ENCODE measurements at regions not wholly inside any gene's neighbourhood (a gene's known extent, or its start where the extent isn't known, plus 50 kb on each side); places are given as distances from the start of the nearest gene placed in this dataset.
"Not testable (repeated sequence)": the region's sequence is repeated elsewhere in the genome, so short reads cannot be mapped to it uniquely, and the experiment has no call there.

GRCh38 chr4:93897559-93897958 is 69.0 kb downstream of the ATOH1 start:
- Mint-ChIP-seq H3K4me1 (ENCODE audit: low read depth, unreplicated experiment) (no peaks in the 10 kb centered on the region), H3K27ac (ENCODE audit: unreplicated experiment) (no peak overlapping the region), H3K4me3 (ENCODE audit: unreplicated experiment) (no peak overlapping the region), H3K9me3 (ENCODE audit: unreplicated experiment) (no peaks in the 10 kb centered on the region), H3K27me3 (ENCODE audit: unreplicated experiment) (no peaks in the 10 kb centered on the region), H3K36me3 (ENCODE audit: unreplicated experiment) (no peaks in the 10 kb centered on the region)
- TF ChIP-seq CTCF (IDR thresholded peaks at IDR 0.05; ENCODE audit: partially characterized antibody, unreplicated experiment) = no peak
- no peak for DNase-seq

- no peak for TF ChIP-seq CTCF (IDR thresholded peaks at IDR 0.05; ENCODE audit: partially characterized antibody, unreplicated experiment)
- H3K36me3 Mint-ChIP-seq (ENCODE audit: unreplicated experiment) = no peaks in the 10 kb centered on the region
- H3K27me3 Mint-ChIP-seq (ENCODE audit: unreplicated experiment) = peaks cover 2% of the 10 kb centered on the region
- no peak overlapping the region for H3K4me3 Mint-ChIP-seq (ENCODE audit: unreplicated experiment)
- no peaks in the 10 kb centered on the region for H3K9me3 Mint-ChIP-seq (ENCODE audit: unreplicated experiment)
- no peaks in the 10 kb centered on the region for H3K4me1 Mint-ChIP-seq (ENCODE audit: low read depth, unreplicated experiment)
- no peak overlapping the region for H3K27ac Mint-ChIP-seq (ENCODE audit: unreplicated experiment)
- no peak for DNase-seq
Measured at GRCh38 chr4:93908778-93909177, 80.2 kb downstream of the ATOH1 start.

- no peak overlapping the region for H3K27ac Mint-ChIP-seq (ENCODE audit: unreplicated experiment)
- peaks cover 2% of the 10 kb centered on the region for H3K9me3 Mint-ChIP-seq (ENCODE audit: unreplicated experiment)
- H3K4me1 Mint-ChIP-seq (ENCODE audit: low read depth, unreplicated experiment) = no peaks in the 10 kb centered on the region
- TF ChIP-seq CTCF (IDR thresholded peaks at IDR 0.05; ENCODE audit: partially characterized antibody, unreplicated experiment) = no peak
- H3K4me3 Mint-ChIP-seq (ENCODE audit: unreplicated experiment) = no peak overlapping the region
- H3K36me3 Mint-ChIP-seq (ENCODE audit: unreplicated experiment) = no peaks in the 10 kb centered on the region
- no peak for DNase-seq
- H3K27me3 Mint-ChIP-seq (ENCODE audit: unreplicated experiment) = peaks cover 2% of the 10 kb centered on the region
Measured at GRCh38 chr4:93911671-93912070, 83.1 kb downstream of the ATOH1 start.

GRCh38 chr4:93912146-93912545 is 83.6 kb downstream of the ATOH1 start:
- H3K9me3 Mint-ChIP-seq (ENCODE audit: unreplicated experiment) = peaks cover 2% of the 10 kb centered on the region
- H3K4me3 Mint-ChIP-seq (ENCODE audit: unreplicated experiment) = no peak overlapping the region
- TF ChIP-seq CTCF (IDR thresholded peaks at IDR 0.05; ENCODE audit: partially characterized antibody, unreplicated experiment) = no peak
- H3K36me3 Mint-ChIP-seq (ENCODE audit: unreplicated experiment) = no peaks in the 10 kb centered on the region
- DNase-seq = no peak
- H3K4me1 Mint-ChIP-seq (ENCODE audit: low read depth, unreplicated experiment) = no peaks in the 10 kb centered on the region
- H3K27me3 Mint-ChIP-seq (ENCODE audit: unreplicated experiment) = peaks cover 2% of the 10 kb centered on the region
- no peak overlapping the region for H3K27ac Mint-ChIP-seq (ENCODE audit: unreplicated experiment)

GRCh38 chr4:93918856-93919255 is 90.3 kb downstream of the ATOH1 start:
- no peak for DNase-seq
- Mint-ChIP-seq H3K36me3 (ENCODE audit: unreplicated experiment) (no peaks in the 10 kb centered on the region), H3K27ac (ENCODE audit: unreplicated experiment) (no peak overlapping the region), H3K4me3 (ENCODE audit: unreplicated experiment) (no peak overlapping the region), H3K4me1 (ENCODE audit: low read depth, unreplicated experiment) (no peaks in the 10 kb centered on the region), H3K27me3 (ENCODE audit: unreplicated experiment) (no peaks in the 10 kb centered on the region), H3K9me3 (ENCODE audit: unreplicated experiment) (peaks cover 2% of the 10 kb centered on the region)
- TF ChIP-seq CTCF (IDR thresholded peaks at IDR 0.05; ENCODE audit: partially characterized antibody, unreplicated experiment) = no peak

GRCh38 chr4:93923570-93923969 is 95.0 kb downstream of the ATOH1 start:
- not testable (repeated sequence) for H3K9me3 Mint-ChIP-seq (ENCODE audit: unreplicated experiment)

More at GRCh38 chr4:93923570-93923969, 95.0 kb downstream of the ATOH1 start:
- not testable (repeated sequence) for H3K27me3 Mint-ChIP-seq (ENCODE audit: unreplicated experiment); H3K4me3 Mint-ChIP-seq (ENCODE audit: unreplicated experiment); H3K36me3 Mint-ChIP-seq (ENCODE audit: unreplicated experiment); DNase-seq; H3K27ac Mint-ChIP-seq (ENCODE audit: unreplicated experiment); H3K4me1 Mint-ChIP-seq (ENCODE audit: low read depth, unreplicated experiment)

Measured in glutamatergic neuron (in vitro differentiated cells).